H1 (cell line): ENCODE measurements at regions not wholly inside any gene's neighbourhood (a gene's known extent, or its start where the extent isn't known, plus 50 kb on each side); places are given as distances from the start of the nearest gene placed in this dataset.

Source experiments
- CTCF ChIA-PET: fragments of 300-600 bp; sonication (Branson Sonifier 250); formaldehyde crosslinking; loops from one replicate; lab custom pipeline; 2021; ENCODE audit not compliant: partially characterized antibody; lab: Charles Lee
- POLR2A ChIA-PET: fragments of 300-600 bp; sonication (Branson Sonifier 250); formaldehyde crosslinking; loops from one replicate; lab custom pipeline; 2021; ENCODE audit warnings: inconsistent platforms; ENCODE audit not compliant: partially characterized antibody; lab: Charles Lee
- DNase-seq, 2 experiments: peaks; one replicate each; pipeline versions ENCODE4 v3.0.0 to v3.0.0-alpha.2; 2010 to 2022; ENCODE audit warnings: low spot score in 2 of 2, low read depth in 1 of 2, mixed read lengths in 1 of 2
- FAIRE-seq: peaks from 2 replicates; lab custom pipeline; 2011; peaks lifted over from hg19 to GRCh38; lab: Jason Lieb, UNC
- H2AFZ ChIP-seq: 2 replicates; pipeline ENCODE4 v1.8.1; 2012; ENCODE audit warnings: low read length, inconsistent platforms
- H2AK5ac ChIP-seq: 2 replicates; pipeline ENCODE4 v1.6.1; 2013; ENCODE audit warnings: low read depth, low read length
- H2BK120ac ChIP-seq: replicated peaks from 2 replicates; pipeline ENCODE3; 2013; ENCODE audit warnings: low read depth, low read length, inconsistent platforms
- H2BK12ac ChIP-seq: 2 replicates; pipeline ENCODE4 v1.6.1; 2013; ENCODE audit warnings: low read depth, low read length
- H2BK15ac ChIP-seq: 2 replicates; pipeline ENCODE4 v1.6.1; 2013; ENCODE audit warnings: low read length
- H2BK20ac ChIP-seq: 2 replicates; pipeline ENCODE4 v1.6.1; 2013; ENCODE audit warnings: low read length
- H2BK5ac ChIP-seq: 2 replicates; pipeline ENCODE4 v1.6.1; 2013; ENCODE audit warnings: low read depth, low read length
- H3K14ac ChIP-seq: 2 replicates; pipeline ENCODE4 v1.6.1; 2013; ENCODE audit warnings: inconsistent platforms; ENCODE audit not compliant: insufficient read length
- H3K18ac ChIP-seq: 2 replicates; pipeline ENCODE4 v1.6.1; 2013; ENCODE audit warnings: low read length; ENCODE audit errors: extremely low read depth
- H3K23ac ChIP-seq: 2 replicates; pipeline ENCODE4 v1.6.1; 2013; ENCODE audit warnings: inconsistent platforms; ENCODE audit not compliant: insufficient read length
- H3K23me2 ChIP-seq: 2 replicates; pipeline ENCODE4 v1.6.1; 2013; ENCODE audit warnings: low read depth, low read length
- H3K27ac ChIP-seq: 2 replicates; pipeline ENCODE4 v1.6.1; 2011; ENCODE audit warnings: low read depth, low read length, inconsistent platforms
- H3K27me3 ChIP-seq, 4 experiments: replicated peaks in 1 of 4; 1 replicate in 1 of 4; 2 replicates in 3 of 4; pipeline versions ENCODE4 v1.6.1 to v1.8.1; 2011 to 2013; ENCODE audit warnings: low read length in 3 of 4, mild to moderate bottlenecking in 3 of 4, inconsistent platforms in 2 of 4, mixed read lengths in 2 of 4, moderate library complexity in 1 of 4; ENCODE audit not compliant: control insufficient read depth in 3 of 4, insufficient read depth in 3 of 4; ENCODE audit errors: extremely low read depth in 1 of 4
- H3K36me3 ChIP-seq, 4 experiments: 2 replicates each; pipeline versions ENCODE4 v1.6.1 to v1.8.1; 2011 to 2013; ENCODE audit warnings: mild to moderate bottlenecking in 4 of 4, low read length in 3 of 4, moderate library complexity in 2 of 4, control low read depth in 1 of 4, inconsistent platforms in 1 of 4; ENCODE audit not compliant: insufficient read depth in 4 of 4, control insufficient read depth in 2 of 4
- H3K4ac ChIP-seq: replicated peaks from 2 replicates; pipeline ENCODE3; 2013; ENCODE audit warnings: low read length, low read depth, mixed read lengths, inconsistent platforms; ENCODE audit not compliant: insufficient read length
- H3K4me1 ChIP-seq, 4 experiments: replicated peaks in 1 of 4; 1 replicate in 1 of 4; 2 replicates in 3 of 4; pipeline versions ENCODE4 v1.6.1 to v1.8.1; 2011 to 2013; ENCODE audit warnings: low read length in 3 of 4, inconsistent platforms in 2 of 4, mixed read lengths in 1 of 4; ENCODE audit not compliant: insufficient read depth in 4 of 4, control insufficient read depth in 3 of 4
- H3K4me2 ChIP-seq, 2 experiments: 2 replicates each; pipeline versions ENCODE4 v1.6.1 to v1.8.1; 2011 to 2013; ENCODE audit warnings: low read depth in 2 of 2, low read length in 2 of 2, control low read depth in 1 of 2, inconsistent platforms in 1 of 2, mild to moderate bottlenecking in 1 of 2; ENCODE audit not compliant: insufficient read depth in 1 of 2
- H3K4me3 ChIP-seq, 4 experiments: fragments of 200-600, 300-600 bp in 1 of 4; sonication (generic), shearing (Covaris generic), sonication (Bioruptor Twin) in 1 of 4; 2 replicates each; pipeline versions ENCODE4 v1.5.1 to v1.8.1; 2011 to 2016; ENCODE audit warnings: low read length in 4 of 4, low read depth in 3 of 4, control low read depth in 2 of 4, inconsistent platforms in 2 of 4, mild to moderate bottlenecking in 2 of 4, mixed read lengths in 1 of 4, moderate library complexity in 1 of 4; ENCODE audit not compliant: insufficient read depth in 2 of 4; ENCODE audit errors: extremely low read depth in 1 of 4
- H3K56ac ChIP-seq: replicated peaks from 2 replicates; pipeline ENCODE3; 2013; ENCODE audit warnings: low read depth, mild to moderate bottlenecking, mixed read lengths, low read length, inconsistent platforms; ENCODE audit not compliant: insufficient read length
- H3K79me1 ChIP-seq: 2 replicates; pipeline ENCODE4 v1.6.1; 2013; ENCODE audit warnings: low read depth, low read length, control low read depth
- H3K79me2 ChIP-seq, 2 experiments: 2 replicates each; pipeline versions ENCODE4 v1.6.1 to v1.8.1; 2012 to 2013; ENCODE audit warnings: low read length in 2 of 2, mild to moderate bottlenecking in 2 of 2, inconsistent platforms in 1 of 2; ENCODE audit not compliant: insufficient read depth in 2 of 2, control insufficient read depth in 1 of 2
- H3K9ac ChIP-seq, 4 experiments: replicated peaks in 1 of 4; 1 replicate in 1 of 4; 2 replicates in 3 of 4; pipeline versions ENCODE4 v1.6.1 to v1.8.1; 2011 to 2013; ENCODE audit warnings: low read depth in 3 of 4, low read length in 3 of 4, control low read depth in 2 of 4, mild to moderate bottlenecking in 2 of 4, moderate library complexity in 2 of 4, inconsistent platforms in 1 of 4; ENCODE audit errors: extremely low read depth in 1 of 4
- H3K9me3 ChIP-seq, 2 experiments: 2 replicates each; pipeline versions ENCODE4 v1.6.1 to v1.8.1; 2012 to 2013; ENCODE audit warnings: mild to moderate bottlenecking in 2 of 2, moderate library complexity in 2 of 2, control low read depth in 1 of 2, inconsistent platforms in 1 of 2, low read depth in 1 of 2, low read length in 1 of 2, mixed read lengths in 1 of 2; ENCODE audit not compliant: insufficient read depth in 2 of 2
- H4K20me1 ChIP-seq, 2 experiments: replicated peaks in 1 of 2; 2 replicates each; pipeline versions ENCODE3 to v1.8.1; 2011 to 2013; ENCODE audit warnings: inconsistent platforms in 2 of 2, low read length in 2 of 2, mild to moderate bottlenecking in 1 of 2; ENCODE audit not compliant: insufficient read depth in 2 of 2, control insufficient read depth in 1 of 2
- H4K5ac ChIP-seq: 2 replicates; pipeline ENCODE4 v1.6.1; 2013; ENCODE audit warnings: low read length, low read depth, mixed read lengths, inconsistent platforms; ENCODE audit not compliant: insufficient read length
- H4K8ac ChIP-seq: 2 replicates; pipeline ENCODE4 v1.8.0; 2013; ENCODE audit warnings: mild to moderate bottlenecking, moderate library complexity, low read length, inconsistent platforms; ENCODE audit not compliant: insufficient read depth; ENCODE audit errors: extremely low read depth
- H4K91ac ChIP-seq: replicated peaks from 2 replicates; pipeline ENCODE3; 2013; ENCODE audit warnings: low read length, mixed read lengths, inconsistent platforms; ENCODE audit not compliant: insufficient read length
- BCL11A ChIP-seq, 2 experiments: IDR thresholded peaks; one replicate each; pipeline ENCODE4 v1.6.1; 2011; ENCODE audit warnings: low read depth in 2 of 2, low read length in 2 of 2, mild to moderate bottlenecking in 2 of 2
- CBX8 ChIP-seq: fragments of 300-800, 300-1000 bp; sonication (generic); IDR thresholded peaks from 2 replicates; pipeline ENCODE4 v1.7.1; 2016; ENCODE audit warnings: low read depth, low read length, borderline replicate concordance
- CEBPB ChIP-seq: IDR thresholded peaks from 2 replicates; pipeline ENCODE4 v1.6.1; 2012; ENCODE audit warnings: low read depth, low read length
- CHD2 ChIP-seq: IDR thresholded peaks from 2 replicates; pipeline ENCODE4 v1.6.1; 2012; ENCODE audit warnings: low read length, improper control_type of control experiment
- FOSL1 ChIP-seq: IDR thresholded peaks from 2 replicates; pipeline ENCODE4 v1.6.1; 2011; ENCODE audit warnings: mild to moderate bottlenecking, low read depth, low read length, moderate library complexity; ENCODE audit not compliant: insufficient read depth
- JUN ChIP-seq: IDR thresholded peaks from 2 replicates; pipeline ENCODE4 v1.6.1; 2011; ENCODE audit warnings: low read depth, mild to moderate bottlenecking, improper control_type of control experiment, low read length
- NANOG ChIP-seq: IDR thresholded peaks from 2 replicates; pipeline ENCODE4 v1.6.1; 2011; ENCODE audit warnings: low read length, low read depth, mild to moderate bottlenecking, inconsistent platforms; ENCODE audit not compliant: insufficient read depth, poor library complexity, severe bottlenecking
- TCF12 ChIP-seq: IDR thresholded peaks from 2 replicates; pipeline ENCODE4 v1.6.1; 2011; ENCODE audit warnings: low read depth, mild to moderate bottlenecking, low read length
- YY1 ChIP-seq: IDR thresholded peaks from 2 replicates; pipeline ENCODE4 v1.6.1; 2011; ENCODE audit warnings: low read depth, mild to moderate bottlenecking, low read length
- WGBS, 2 experiments: shearing (Covaris generic) in 1 of 2; methylation state at CpG; one replicate each; pipeline versions ENCODE4 v1.1.6 to v1.1.7; 2013 to 2015; ENCODE audit warnings: low lambda C conversion rate in 2 of 2, mixed read lengths in 2 of 2, inconsistent platforms in 1 of 2, low coverage in 1 of 2, missing lambda C conversion rate in 1 of 2; ENCODE audit not compliant: insufficient replicate concordance in 2 of 2, insufficient coverage in 1 of 2, insufficient read length in 1 of 2; ENCODE audit errors: extremely low coverage in 1 of 2, missing lambda C conversion rate in 1 of 2; 5-methylcytosine and 5-hydroxymethylcytosine counted together

GRCh38 chr5:67350185-67350584 is 153.6 kb upstream of the CD180 start:
- H2BK12ac ChIP-seq: no peak overlapping the region
- H2AFZ ChIP-seq: no peak overlapping the region
- no peak overlapping the region for H2BK5ac ChIP-seq
- no peak overlapping the region; the same call in 1 of the 2 replicates for H3K18ac ChIP-seq
- H4K8ac ChIP-seq: no peak overlapping the region
- H4K5ac ChIP-seq: no peak overlapping the region
- no peaks in the 10 kb centered on the region for H3K27me3 ChIP-seq
- no peak overlapping the region for H3K4me3 ChIP-seq
- H4K91ac ChIP-seq: no peak overlapping the region
- no peak overlapping the region for H3K4ac ChIP-seq
- H3K79me2 ChIP-seq: no peaks in the 10 kb centered on the region
- H3K4me2 ChIP-seq: no peak overlapping the region
- H3K36me3 ChIP-seq: no peaks in the 10 kb centered on the region; a peak in 1 of 8 replicates
- DNase-seq (no peak), FAIRE-seq (no peak)
- WGBS, 2 experiments: 85% methylated on average over 5 of the region's 5 CpGs; no CpG with 5 or more reads in 1 of the 2 experiments
- POLR2A ChIA-PET: interaction anchor here (0.8 kb wide), 1 partner anchor 15 kb away, joined by 3 read pairs; no protein-coding TSS in a partner anchor
- peaks cover 0 to 5% (median 2%) of the 10 kb centered on the region in 4 experiments; a peak in 4 of 7 replicates for H3K4me1 ChIP-seq
- no peak overlapping the region for H3K23ac ChIP-seq
- no peak overlapping the region for H2BK20ac ChIP-seq
- TF ChIP-seq JUN (no peak), YY1 (no peak), FOSL1 (no peak), CHD2 (no peak), CBX8 (no peak), NANOG (no peak), CEBPB (no peak), BCL11A (IDR thresholded peaks at IDR 0.05; ENCODE audit: low read depth in 2 of 2, low read length in 2 of 2) (no peak), TCF12 (no peak)
- H2BK15ac ChIP-seq: no peak overlapping the region
- no peaks in the 10 kb centered on the region for H3K9me3 ChIP-seq
- H3K27ac ChIP-seq: no peak overlapping the region
- H3K9ac ChIP-seq: no peak overlapping the region
- H2BK120ac ChIP-seq: no peak overlapping the region
- no peaks in the 10 kb centered on the region for H3K79me1 ChIP-seq
- no peaks in the 10 kb centered on the region for H3K23me2 ChIP-seq
- H4K20me1 ChIP-seq: no peaks in the 10 kb centered on the region
- no peak overlapping the region for H2AK5ac ChIP-seq
- CTCF ChIA-PET: interaction anchor here (1.0 kb wide), 1 partner anchor 18 kb away, joined by 4 read pairs; no protein-coding TSS in a partner anchor
- no peak overlapping the region for H3K14ac ChIP-seq
- no peak overlapping the region for H3K56ac ChIP-seq
